IMR-90 (cell line): ENCODE measurements at regions not wholly inside any gene's neighbourhood (a gene's known extent, or its start where the extent isn't known, plus 50 kb on each side); places are given as distances from the start of the nearest gene placed in this dataset.

Source experiments
- ATAC-seq: fragments of 200-7000 bp; cut with Tn5 transposase; 2 replicates; pipeline ENCODE4 v1.9.1; 2020; ENCODE audit warnings: low read depth, mild to moderate bottlenecking, moderate library complexity
- BruUV-seq: library from RNA; stranded (reverse); fragments of 400-500 nt; replicated peaks from 2 replicates; lab custom pipeline; 2021; lab: Mats Ljungman, UMichigan
- CTCF ChIA-PET: fragments of 300-600 bp; formaldehyde crosslinking; extraction: SDS; loops from one replicate; lab custom pipeline; 2021; ENCODE audit warnings: antibody characterized with exemption; lab: Yijun Ruan, JAX
- POLR2A ChIA-PET: fragments of 300-600 bp; sonication (Branson Sonifier 250); formaldehyde crosslinking; loops from one replicate; lab custom pipeline; 2022; ENCODE audit warnings: antibody characterized with exemption; ENCODE audit not compliant: unreplicated experiment; lab: Charles Lee
- DNase-seq: peaks from one replicate; pipeline ENCODE4 v3.0.0; 2013
- H2AFZ ChIP-seq: replicated peaks from 2 replicates; pipeline ENCODE3; 2013; ENCODE audit warnings: low read length, mild to moderate bottlenecking; ENCODE audit not compliant: poor library complexity
- H2AK5ac ChIP-seq: 2 replicates; pipeline ENCODE4 v1.6.1; 2013; ENCODE audit warnings: low read depth, low read length, inconsistent platforms
- H2AK9ac ChIP-seq: replicated peaks from 2 replicates; pipeline ENCODE3; 2013; ENCODE audit warnings: mild to moderate bottlenecking, low read depth, low read length, moderate library complexity; ENCODE audit not compliant: poor library complexity
- H2BK120ac ChIP-seq: 2 replicates; pipeline ENCODE4 v1.6.1; 2013; ENCODE audit warnings: low read depth, low read length, inconsistent platforms
- H2BK15ac ChIP-seq: 3 replicates; pipeline ENCODE4 v1.6.1; 2013; ENCODE audit warnings: low read depth, low read length, inconsistent platforms
- H2BK20ac ChIP-seq: 2 replicates; pipeline ENCODE4 v1.6.1; 2013; ENCODE audit warnings: low read depth, mild to moderate bottlenecking, inconsistent platforms, low read length, moderate library complexity
- H2BK5ac ChIP-seq: 2 replicates; pipeline ENCODE4 v1.6.1; 2013; ENCODE audit warnings: mild to moderate bottlenecking, low read depth, low read length, inconsistent platforms; ENCODE audit not compliant: poor library complexity, severe bottlenecking
- H3K14ac ChIP-seq: replicated peaks from 2 replicates; pipeline ENCODE4 v1.6.1; 2013; ENCODE audit warnings: low read depth, low read length, inconsistent platforms
- H3K18ac ChIP-seq: 2 replicates; pipeline ENCODE4 v1.6.1; 2013; ENCODE audit warnings: low read depth, low read length, control low read depth
- H3K23ac ChIP-seq: 2 replicates; pipeline ENCODE4 v1.6.1; 2013; ENCODE audit warnings: low read depth, low read length, inconsistent platforms
- H3K27ac ChIP-seq: 2 replicates; pipeline ENCODE4 v1.5.1; 2013; ENCODE audit warnings: mild to moderate bottlenecking, control low read depth, low read length; ENCODE audit not compliant: insufficient read depth
- H3K27me3 ChIP-seq: 2 replicates; pipeline ENCODE4 v1.6.1; 2013; ENCODE audit warnings: low read length; ENCODE audit not compliant: control insufficient read depth, insufficient read depth
- H3K36me3 ChIP-seq: 2 replicates; pipeline ENCODE4 v1.6.1; 2013; ENCODE audit warnings: low read length, mixed read lengths; ENCODE audit not compliant: control insufficient read depth, insufficient read depth
- H3K4ac ChIP-seq: 2 replicates; pipeline ENCODE4 v1.6.1; 2013; ENCODE audit warnings: low read depth, low read length, inconsistent platforms
- H3K4me1 ChIP-seq: 2 replicates; pipeline ENCODE4 v1.6.1; 2013; ENCODE audit warnings: low read length, mixed read lengths; ENCODE audit not compliant: control insufficient read depth, insufficient read depth
- H3K4me2 ChIP-seq: 2 replicates; pipeline ENCODE4 v1.6.1; 2013; ENCODE audit warnings: low read depth, mild to moderate bottlenecking, control low read depth, low read length, moderate library complexity
- H3K4me3 ChIP-seq: 2 replicates; pipeline ENCODE4 v1.5.1; 2013; ENCODE audit warnings: low read depth, mild to moderate bottlenecking, control low read depth, low read length, moderate library complexity; ENCODE audit not compliant: insufficient read depth
- H3K56ac ChIP-seq: 2 replicates; pipeline ENCODE4 v1.6.1; 2013; ENCODE audit warnings: low read length, inconsistent platforms; ENCODE audit not compliant: insufficient read depth; ENCODE audit errors: extremely low read depth
- H3K79me1 ChIP-seq, 2 experiments: 2 replicates each; pipeline ENCODE4 v1.6.1; 2013; ENCODE audit warnings: low read length in 2 of 2, inconsistent platforms in 1 of 2, low read depth in 1 of 2
- H3K9ac ChIP-seq: 2 replicates; pipeline ENCODE4 v1.6.1; 2013; ENCODE audit warnings: low read depth, low read length, control low read depth
- H3K9me1 ChIP-seq: 2 replicates; pipeline ENCODE4 v1.6.1; 2013; ENCODE audit warnings: low read length, inconsistent platforms; ENCODE audit not compliant: insufficient read depth
- H3K9me3 ChIP-seq: 2 replicates; pipeline ENCODE4 v1.6.1; 2013; ENCODE audit warnings: low read length; ENCODE audit not compliant: control insufficient read depth, insufficient read depth
- H4K20me1 ChIP-seq: 2 replicates; pipeline ENCODE4 v1.6.1; 2013; ENCODE audit warnings: low read length, inconsistent platforms; ENCODE audit not compliant: insufficient read depth
- H4K5ac ChIP-seq: 2 replicates; pipeline ENCODE4 v1.6.1; 2013; ENCODE audit warnings: mild to moderate bottlenecking, low read depth, low read length, control low read depth
- H4K8ac ChIP-seq, 2 experiments: 2 replicates each; pipeline ENCODE4 v1.6.1; 2013; ENCODE audit warnings: low read depth in 2 of 2, low read length in 2 of 2, control low read depth in 1 of 2, inconsistent platforms in 1 of 2
- H4K91ac ChIP-seq: 2 replicates; pipeline ENCODE4 v1.6.1; 2013; ENCODE audit warnings: low read depth, low read length, inconsistent platforms; ENCODE audit not compliant: insufficient read depth
- NFE2L2 ChIP-seq: fragments of 150-350 bp; IDR thresholded peaks from 2 replicates; pipeline ENCODE4 v1.6.1; 2016; ENCODE audit warnings: low read depth, mild to moderate bottlenecking, low read length
- SMC3 ChIP-seq: fragments of 150-350 bp; IDR thresholded peaks from 2 replicates; pipeline ENCODE4 v1.6.1; 2016; ENCODE audit warnings: low read depth, mild to moderate bottlenecking, antibody characterized with exemption, low read length, moderate library complexity
- WGBS, 2 experiments: methylation state at CpG; one replicate each; pipeline versions ENCODE4 v1.1.5 to v1.1.7; 2013; ENCODE audit warnings: missing lambda C conversion rate in 2 of 2; ENCODE audit not compliant: insufficient read length in 1 of 2; ENCODE audit errors: extremely low coverage in 2 of 2; 5-methylcytosine and 5-hydroxymethylcytosine counted together
- dilution Hi-C: fragments of 300-500 bp; cut with HindIII; formaldehyde crosslinking; loops from one replicate; pipeline ENCODE4 v1.14.3; 2018; ENCODE audit warnings: low sequenced_read_pairs; ENCODE audit not compliant: unreplicated experiment
- in situ Hi-C: fragments of 300-500 bp; cut with MboI; formaldehyde crosslinking; loops from 3 replicates; pipeline ENCODE4 v1.14.3; 2019; ENCODE audit warnings: low sequenced_read_pairs, inconsistent platforms, mixed read lengths
- intact Hi-C: fragments of 100-400 bp; cut with micrococcal nuclease; formaldehyde crosslinking; loops from 2 replicates; pipeline ENCODE4 v1.10.0; 2022
- TF ChIP-seq, protein P1 (sequence below): conservative IDR thresholded peaks from 2 replicates; pipeline ENCODE4 v1.5.1; 2012; ENCODE audit warnings: mild to moderate bottlenecking, low read depth, low read length, improper control_type of control experiment

DNA sequence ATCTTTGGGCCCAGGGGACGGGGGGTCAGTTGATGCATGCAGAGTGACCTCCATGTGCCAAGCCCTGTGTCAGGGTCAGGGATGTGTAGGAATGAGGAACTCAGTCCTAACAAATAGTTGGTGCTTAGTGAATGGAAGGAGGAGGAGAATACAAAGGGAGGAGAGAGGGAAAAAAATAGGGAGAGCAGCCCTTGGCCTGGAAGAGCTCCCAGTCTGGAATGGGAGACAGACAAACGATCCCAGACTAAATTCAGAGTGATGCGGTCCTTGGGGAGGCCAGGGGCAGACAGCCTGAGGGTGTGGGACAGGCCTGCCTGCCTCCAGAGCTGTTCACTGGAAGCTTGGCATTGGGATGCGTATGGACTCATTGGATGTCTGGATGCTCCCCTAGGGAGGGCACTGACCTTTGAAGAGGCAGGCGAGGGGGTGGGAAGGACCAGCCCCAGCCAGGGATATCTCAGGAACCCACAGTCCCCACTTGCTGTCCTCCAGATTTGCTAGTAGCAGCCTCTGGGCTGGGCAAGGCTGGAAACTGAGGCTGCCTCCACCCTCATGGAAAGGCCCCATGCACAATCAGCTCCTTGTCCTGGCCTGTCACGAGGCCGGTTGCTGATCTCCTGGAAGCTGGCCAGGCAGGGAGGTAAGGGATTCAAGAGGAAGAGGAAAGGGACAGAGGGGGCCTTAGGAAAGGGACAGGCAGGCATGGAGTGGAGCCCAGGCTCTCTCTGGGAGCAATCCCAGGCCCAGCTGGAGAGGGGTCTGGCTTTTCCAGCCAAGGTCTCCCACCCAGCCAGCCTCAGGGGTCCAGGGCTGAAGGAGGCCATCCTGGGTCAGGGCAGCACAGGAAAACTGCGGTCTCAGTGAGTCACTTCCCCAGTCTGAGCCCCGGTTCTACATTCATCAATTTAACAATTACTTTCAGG is 69.0 kb upstream of the GGTA1 start:
- ChIA-PET CTCF (interaction anchor here (1.0 kb wide), 1 partner anchor 30 kb away, joined by 3 read pairs; no protein-coding TSS in a partner anchor), POLR2A (no interaction called here)
- in situ Hi-C loops = no loop called here
- DNase-seq (peak; percentile 24), ATAC-seq (no peak; the same call in 1 of the 2 replicates)
- peaks cover 30% of the 10 kb centered on the region for H3K4me1 ChIP-seq
- H2AK9ac ChIP-seq = peak overlapping the region; percentile 38
- H3K4ac ChIP-seq = peak overlapping the region; percentile 87
- H3K4me2 ChIP-seq = peak overlapping the region; percentile 53
- no peak overlapping the region for H3K56ac ChIP-seq
- H3K18ac ChIP-seq = no peak overlapping the region; the same call in 1 of the 2 replicates
- H2AFZ ChIP-seq = peak overlapping the region; percentile 11
- H4K20me1 ChIP-seq = no peaks in the 10 kb centered on the region; the same call in 1 of the 2 replicates
- H3K36me3 ChIP-seq = no peaks in the 10 kb centered on the region
- H2AK5ac ChIP-seq = peak overlapping the region; percentile 88
- H2BK120ac ChIP-seq = peak overlapping the region; percentile 91
- H4K8ac ChIP-seq = peak overlapping the region; percentile 92 to 95; a peak in 2 of 4 replicates
- 36% methylated on average over 5 of the region's 9 CpGs; no CpG with 5 or more reads in 1 of the 2 experiments for WGBS, 2 experiments
- H3K79me1 ChIP-seq = peaks cover 0 to 19% of the 10 kb centered on the region in 2 experiments; a peak in 2 of 4 replicates
- peak overlapping the region; percentile 37; the same call in 1 of the 2 replicates for H3K9ac ChIP-seq
- H3K23ac ChIP-seq = peak overlapping the region; percentile 11
- dilution Hi-C loops = no loop called here
- BruUV-seq = no TSS peak
- peak overlapping the region; percentile 81 for H2BK5ac ChIP-seq
- peak overlapping the region; percentile 89 for H3K27ac ChIP-seq
- intact Hi-C loops = no loop called here
- H4K91ac ChIP-seq = peak overlapping the region; percentile 28; the same call in 1 of the 2 replicates
- no peaks in the 10 kb centered on the region for H3K9me3 ChIP-seq
- no peaks in the 10 kb centered on the region for H3K27me3 ChIP-seq
- no peak for TF ChIP-seq NFE2L2
- TF ChIP-seq, protein P1, sequence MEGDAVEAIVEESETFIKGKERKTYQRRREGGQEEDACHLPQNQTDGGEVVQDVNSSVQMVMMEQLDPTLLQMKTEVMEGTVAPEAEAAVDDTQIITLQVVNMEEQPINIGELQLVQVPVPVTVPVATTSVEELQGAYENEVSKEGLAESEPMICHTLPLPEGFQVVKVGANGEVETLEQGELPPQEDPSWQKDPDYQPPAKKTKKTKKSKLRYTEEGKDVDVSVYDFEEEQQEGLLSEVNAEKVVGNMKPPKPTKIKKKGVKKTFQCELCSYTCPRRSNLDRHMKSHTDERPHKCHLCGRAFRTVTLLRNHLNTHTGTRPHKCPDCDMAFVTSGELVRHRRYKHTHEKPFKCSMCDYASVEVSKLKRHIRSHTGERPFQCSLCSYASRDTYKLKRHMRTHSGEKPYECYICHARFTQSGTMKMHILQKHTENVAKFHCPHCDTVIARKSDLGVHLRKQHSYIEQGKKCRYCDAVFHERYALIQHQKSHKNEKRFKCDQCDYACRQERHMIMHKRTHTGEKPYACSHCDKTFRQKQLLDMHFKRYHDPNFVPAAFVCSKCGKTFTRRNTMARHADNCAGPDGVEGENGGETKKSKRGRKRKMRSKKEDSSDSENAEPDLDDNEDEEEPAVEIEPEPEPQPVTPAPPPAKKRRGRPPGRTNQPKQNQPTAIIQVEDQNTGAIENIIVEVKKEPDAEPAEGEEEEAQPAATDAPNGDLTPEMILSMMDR = no peak
- no peak for TF ChIP-seq SMC3
- H2BK15ac ChIP-seq = no peak overlapping the region
- H3K9me1 ChIP-seq = peaks cover 9% of the 10 kb centered on the region
- peak overlapping the region; percentile 68; the same call in 1 of the 2 replicates for H4K5ac ChIP-seq
- H2BK20ac ChIP-seq = peak overlapping the region; percentile 32
- no peak overlapping the region for H3K4me3 ChIP-seq
- H3K14ac ChIP-seq = peak overlapping the region; percentile 33
